GM13977 (cell line): ENCODE measurements at regions not wholly inside any gene's neighbourhood (a gene's known extent, or its start where the extent isn't known, plus 50 kb on each side); places are given as distances from the start of the nearest gene placed in this dataset.
"Not testable (repeated sequence)": the region's sequence is repeated elsewhere in the genome, so short reads cannot be mapped to it uniquely, and the experiment has no call there.

Source experiments
- DNase-seq: peaks from one replicate; pipeline ENCODE4 v3.0.0; 2012; ENCODE audit warnings: low spot score
- in situ Hi-C: fragments of 300-500 bp; cut with MboI; formaldehyde crosslinking; loops from one replicate; pipeline ENCODE4 v1.12.0; 2022; ENCODE audit warnings: low sequenced_read_pairs, low pct_unique_long_range_greater_than_20kb, mixed read lengths, inconsistent platforms; ENCODE audit not compliant: unreplicated experiment

- in situ Hi-C loops, DNase-seq: not testable (repeated sequence)
Measured at GRCh38 chr16:21367733-21368421, 89.8 kb upstream of the CRYM start.

- DNase-seq: not testable (repeated sequence)
Measured at GRCh38 chr16:21366998-21367397, 88.9 kb upstream of the CRYM start.

GRCh38 chr16:21365541-21365940 lies 87.5 kb upstream of the CRYM start:
- DNase-seq, in situ Hi-C loops: not testable (repeated sequence)

More at GRCh38 chr16:21366998-21367397, 88.9 kb upstream of the CRYM start:
- in situ Hi-C loops: not testable (repeated sequence)

GRCh38 chr16:21363550-21364223 lies 85.6 kb upstream of the CRYM start:
- in situ Hi-C loops, DNase-seq: not testable (repeated sequence)

- in situ Hi-C loops, DNase-seq: not testable (repeated sequence)
Measured at GRCh38 chr16:21361612-21362227, 83.6 kb upstream of the CRYM start.

- in situ Hi-C loops, DNase-seq: not testable (repeated sequence)
Measured at GRCh38 chr16:21361045-21361444, 83.0 kb upstream of the CRYM start.

- in situ Hi-C loops, DNase-seq: not testable (repeated sequence)
Measured at GRCh38 chr16:21359513-21359912, 81.4 kb upstream of the CRYM start.

GRCh38 chr16:21358261-21358795 lies 80.2 kb upstream of the CRYM start:
- in situ Hi-C loops, DNase-seq: not testable (repeated sequence)

GRCh38 chr16:21356308-21356707 lies 78.2 kb upstream of the CRYM start:
- DNase-seq, in situ Hi-C loops: not testable (repeated sequence)

- DNase-seq, in situ Hi-C loops: not testable (repeated sequence)
Measured at GRCh38 chr16:21351433-21351832, 73.3 kb upstream of the CRYM start.

GRCh38 chr16:21350851-21351250 lies 72.8 kb upstream of the CRYM start:
- DNase-seq, in situ Hi-C loops: not testable (repeated sequence)

- DNase-seq, in situ Hi-C loops: not testable (repeated sequence)
Measured at GRCh38 chr16:21349336-21349735, 71.2 kb upstream of the CRYM start.

- in situ Hi-C loops, DNase-seq: not testable (repeated sequence)
Measured at GRCh38 chr16:21348815-21349214, 70.7 kb upstream of the CRYM start.

- in situ Hi-C loops, DNase-seq: not testable (repeated sequence)
Measured at GRCh38 chr16:21347538-21347937, 69.4 kb upstream of the CRYM start.

- DNase-seq, in situ Hi-C loops: not testable (repeated sequence)
Measured at GRCh38 chr16:21346756-21347491, 68.8 kb upstream of the CRYM start.

- in situ Hi-C loops, DNase-seq: not testable (repeated sequence)
Measured at GRCh38 chr16:21344361-21344912, 66.3 kb upstream of the CRYM start.
